ENCODE measurements at regions not wholly inside any gene's neighbourhood (a gene's known extent, or its start where the extent isn't known, plus 50 kb on each side); places are given as distances from the start of the nearest gene placed in this dataset.
"Not testable (repeated sequence)": the region's sequence is repeated elsewhere in the genome, so short reads cannot be mapped to it uniquely, and the experiment has no call there.

DNA sequence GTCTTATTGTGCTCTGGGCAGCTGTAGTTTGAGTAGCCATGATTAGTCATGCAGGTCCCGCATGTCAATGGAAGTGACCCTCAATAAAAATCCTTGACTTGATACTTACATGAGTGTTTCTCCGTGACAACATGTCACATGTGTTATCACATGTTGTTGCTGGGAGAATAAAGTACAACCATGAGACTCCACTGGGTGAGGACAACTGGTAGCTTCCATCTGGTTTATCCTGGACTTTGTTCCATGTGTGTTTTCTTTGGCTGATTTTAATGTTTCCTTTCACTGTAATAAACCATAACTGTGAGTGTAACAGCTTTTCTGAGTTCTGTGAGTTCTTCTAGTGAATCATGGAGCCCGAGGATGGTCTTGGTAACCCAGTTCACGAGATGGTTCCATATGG, 63.1 kb upstream of the NDN start:
- intact Hi-C loops (cut with micrococcal nuclease), result no loop called here

DNA sequence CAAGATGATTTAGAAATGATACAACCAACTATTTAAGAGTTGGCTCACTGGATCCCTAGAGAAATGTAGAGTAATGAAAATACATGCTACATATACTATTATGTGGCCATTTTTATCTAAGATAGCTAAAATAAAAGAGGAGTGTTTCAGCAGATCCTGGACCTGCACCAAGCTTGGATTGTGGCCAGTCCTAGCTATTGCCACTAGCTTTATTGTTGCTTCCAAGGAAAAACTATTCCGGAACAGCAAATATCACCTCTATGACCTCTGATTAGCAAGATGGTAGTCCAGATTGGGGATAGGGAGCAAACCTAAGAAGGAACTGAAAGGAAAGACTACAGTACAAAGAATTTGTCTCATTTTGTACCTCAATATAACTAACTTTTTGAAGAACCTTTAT, 63.7 kb upstream of the NDN start:
- intact Hi-C loops (cut with micrococcal nuclease), result no loop called here

DNA sequence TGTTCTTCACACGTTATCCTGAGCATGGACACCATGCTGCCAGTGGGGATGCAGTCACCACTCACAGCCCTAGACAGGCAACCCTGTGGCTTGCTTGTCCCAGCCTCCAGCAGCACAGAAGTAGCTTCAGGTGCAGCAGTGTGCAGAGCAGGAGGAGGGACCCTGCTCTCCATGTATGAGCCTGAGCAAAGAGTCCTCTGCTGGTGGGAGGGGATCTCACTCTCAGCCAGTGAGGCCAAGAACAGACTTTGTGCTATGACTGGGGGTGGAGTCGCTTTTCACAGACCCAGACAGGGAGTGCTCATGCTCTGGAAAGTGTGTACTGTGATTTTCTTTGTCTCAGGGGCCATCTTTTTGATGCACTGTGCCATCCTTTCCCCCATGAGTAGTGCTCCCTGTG, 66.1 kb upstream of the NDN start:
- intact Hi-C loops (cut with micrococcal nuclease), result no loop called here

DNA sequence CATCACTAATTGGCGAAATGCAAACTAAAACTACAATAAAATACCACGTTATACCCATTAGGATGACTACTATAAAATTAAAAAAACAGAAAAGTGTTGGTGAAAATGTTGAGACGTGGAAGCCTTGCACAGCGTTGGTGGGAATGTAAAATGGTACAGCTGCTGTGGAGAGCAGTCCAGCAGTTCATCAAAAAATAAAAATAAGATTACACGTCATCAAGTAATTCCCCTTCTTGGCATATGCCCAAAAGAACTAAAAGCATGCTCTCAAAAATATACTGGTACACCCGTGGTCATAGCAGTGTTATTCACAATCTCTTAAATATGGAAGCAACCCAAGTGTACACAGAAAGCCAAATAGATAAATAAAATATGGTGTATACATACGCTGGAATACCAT, 71.8 kb upstream of the NDN start:
- intact Hi-C loops (cut with micrococcal nuclease), result no loop called here

DNA sequence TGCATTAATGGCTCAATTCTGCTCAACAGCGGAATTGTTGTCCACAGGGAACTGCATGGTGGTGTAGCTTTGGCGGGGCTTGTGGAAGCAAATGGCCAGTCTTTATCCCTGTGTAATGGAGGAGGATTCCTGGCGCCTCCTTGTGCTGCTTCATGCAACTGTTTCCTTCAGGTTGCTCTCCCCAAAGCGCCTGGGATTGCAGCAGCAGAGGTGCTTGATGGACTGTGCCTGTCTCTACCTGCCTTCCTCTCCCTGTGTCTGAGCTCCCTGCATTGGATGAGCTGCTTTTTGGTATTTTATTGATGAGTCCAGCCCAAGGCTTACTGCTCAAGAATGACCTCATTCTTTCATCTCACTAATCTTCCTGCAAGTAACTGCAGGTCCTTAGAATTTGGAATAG, 72.9 kb upstream of the NDN start:
- intact Hi-C loops (cut with micrococcal nuclease), result no loop called here

GRCh38 chr15:23761386-23761785, 74.3 kb upstream of the NDN start:
- intact Hi-C loops (cut with micrococcal nuclease), result no loop called here

GRCh38 chr15:23762026-23762425, 74.9 kb upstream of the NDN start:
- intact Hi-C loops (cut with micrococcal nuclease), result no loop called here

DNA sequence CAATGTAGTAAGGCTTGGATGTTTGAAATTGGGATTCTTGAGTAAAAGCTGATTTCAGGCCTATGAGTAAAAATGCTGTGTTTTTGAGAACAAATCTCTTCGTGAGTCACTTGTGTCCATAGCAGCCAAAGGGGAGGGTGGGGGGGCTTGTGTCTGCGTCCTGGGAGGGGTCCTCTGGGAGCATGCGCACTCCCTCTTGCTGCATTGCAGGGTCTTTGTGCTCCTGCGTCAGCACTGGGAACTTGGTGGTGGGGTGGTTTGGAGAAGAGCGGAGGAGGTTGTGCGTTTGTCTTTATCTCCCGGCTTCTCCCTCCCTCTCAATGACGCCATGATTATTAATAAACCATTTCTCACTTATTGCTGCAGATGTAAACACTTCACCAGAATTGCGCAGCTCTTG, 75.9 kb upstream of the NDN start:
- intact Hi-C loops (cut with micrococcal nuclease), result no loop called here

DNA sequence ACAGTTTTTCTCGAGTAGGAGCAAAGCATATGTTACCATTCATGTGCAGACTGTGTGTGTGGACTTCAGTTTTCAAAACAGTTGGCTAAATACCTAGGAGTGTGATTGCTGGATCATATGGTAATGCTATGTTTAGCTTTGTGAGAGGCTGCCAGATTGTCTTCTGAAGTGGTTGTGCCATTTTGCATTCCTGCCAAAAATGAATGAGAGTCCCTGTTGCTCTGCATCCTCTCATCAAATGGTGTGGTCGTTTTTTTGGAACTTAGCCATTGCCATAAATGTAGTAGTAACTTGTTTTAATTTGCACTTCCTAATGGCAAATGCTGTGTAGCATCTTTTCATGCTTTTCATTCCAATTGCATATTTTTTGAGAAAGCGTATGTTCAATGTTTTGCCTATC, 77.2 kb upstream of the NDN start:
- intact Hi-C loops (cut with micrococcal nuclease), result no loop called here

- intact Hi-C loops (cut with micrococcal nuclease), result no loop called here
Measured at GRCh38 chr15:23764716-23765115, 77.6 kb upstream of the NDN start.

DNA sequence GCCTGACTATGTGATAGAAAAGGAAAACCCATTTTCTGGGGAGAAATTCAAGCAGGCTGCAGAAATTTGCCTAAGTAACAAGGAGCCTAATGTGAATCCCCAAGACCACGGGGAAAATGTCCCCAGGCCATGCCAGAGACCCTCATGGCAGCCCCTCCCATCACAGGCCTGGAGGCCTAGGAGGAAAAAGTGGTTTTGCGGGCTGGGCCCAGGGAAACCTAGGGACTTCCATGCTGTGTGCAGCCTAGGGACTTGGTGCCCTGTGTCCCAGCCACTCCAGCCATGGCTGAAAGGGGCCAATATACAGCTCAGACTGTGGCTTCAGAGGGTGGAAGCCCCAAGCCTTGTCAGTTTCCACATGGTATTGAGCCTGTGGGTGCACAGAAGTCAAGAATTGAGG, 79.7 kb upstream of the NDN start:
- intact Hi-C loops (cut with micrococcal nuclease), result not testable (repeated sequence)

DNA sequence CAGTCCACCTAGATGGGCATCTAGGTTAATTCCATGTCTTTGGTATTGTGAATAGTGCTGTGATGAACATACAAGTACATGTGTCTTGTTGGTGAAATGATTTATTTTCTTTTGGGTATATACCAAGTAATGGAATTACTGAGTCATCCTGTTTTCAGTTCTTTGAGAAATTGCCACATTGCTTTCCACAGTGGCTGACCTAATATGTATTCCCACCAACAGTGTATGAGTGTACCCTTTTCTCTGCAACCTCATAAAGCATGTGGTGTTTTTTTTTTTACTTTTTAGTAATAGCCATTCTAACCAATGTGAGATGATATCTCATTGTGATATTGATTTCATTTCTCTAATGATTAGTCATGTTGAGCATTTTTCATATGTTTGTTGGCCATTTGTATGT, 86.0 kb upstream of the NDN start:
- intact Hi-C loops (cut with micrococcal nuclease), result no loop called here

DNA sequence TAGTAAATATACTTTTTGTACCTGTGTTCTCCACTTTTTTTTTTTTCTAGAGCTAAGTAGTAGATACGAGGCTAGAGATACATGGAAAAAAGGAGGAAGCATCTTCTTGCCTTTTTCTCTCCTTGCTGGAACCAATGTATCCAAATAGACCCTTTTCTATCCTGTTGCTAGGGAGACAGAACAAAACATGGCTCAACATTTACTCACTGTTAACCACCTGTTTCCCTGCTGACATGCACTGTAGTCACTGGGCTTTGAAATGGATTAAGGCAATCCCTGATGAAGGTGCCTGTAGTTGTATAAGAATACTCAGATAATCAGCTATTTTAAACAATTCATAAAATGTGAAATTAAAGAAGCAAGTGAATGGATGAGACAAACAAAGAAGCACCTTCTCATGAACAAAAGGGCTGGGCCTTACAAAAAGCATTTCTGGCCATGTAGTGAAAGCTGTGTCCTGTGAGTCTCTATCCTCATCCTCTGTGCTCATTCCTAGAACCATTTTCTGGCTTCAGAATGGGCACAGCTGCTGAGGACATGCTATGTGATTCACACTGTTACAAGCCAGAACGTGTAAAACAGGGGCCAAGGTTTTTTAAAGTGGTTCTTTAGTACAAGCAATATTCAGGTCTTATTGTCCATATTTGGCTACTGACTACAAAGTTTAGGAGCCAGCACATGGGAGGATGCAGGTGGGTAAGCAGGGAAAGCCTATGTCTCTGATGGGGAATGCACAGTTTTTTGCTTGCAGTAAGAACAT, 100.4 kb upstream of the NDN start:
- intact Hi-C loops (cut with micrococcal nuclease), result no loop called here

- intact Hi-C loops (cut with micrococcal nuclease), result no loop called here
Measured at GRCh38 chr15:23793191-23793680, 106.1 kb upstream of the NDN start.

GRCh38 chr15:23797747-23798446, 110.8 kb upstream of the NDN start:
- intact Hi-C loops (cut with micrococcal nuclease), result no loop called here

DNA sequence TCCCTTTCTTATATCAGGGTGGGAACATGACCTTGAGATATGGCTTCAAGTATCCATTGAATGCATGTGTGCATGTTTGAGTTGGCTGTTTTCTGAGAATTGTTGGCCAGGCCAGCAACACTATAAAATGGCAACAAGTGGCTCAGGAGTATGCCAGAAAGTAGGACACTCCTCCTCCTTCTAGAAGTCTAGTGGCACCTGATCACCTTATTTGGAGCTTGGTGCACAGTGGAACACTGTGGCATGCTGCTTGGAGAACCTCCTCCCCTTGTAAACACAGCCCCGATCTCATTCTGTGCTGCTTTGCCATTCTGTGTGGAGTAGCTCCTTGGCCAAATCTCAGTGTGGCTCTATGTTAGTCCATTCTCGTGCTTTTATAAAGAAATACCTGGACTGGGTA, 114.8 kb upstream of the NDN start:
- intact Hi-C loops (cut with micrococcal nuclease), result no loop called here

DNA sequence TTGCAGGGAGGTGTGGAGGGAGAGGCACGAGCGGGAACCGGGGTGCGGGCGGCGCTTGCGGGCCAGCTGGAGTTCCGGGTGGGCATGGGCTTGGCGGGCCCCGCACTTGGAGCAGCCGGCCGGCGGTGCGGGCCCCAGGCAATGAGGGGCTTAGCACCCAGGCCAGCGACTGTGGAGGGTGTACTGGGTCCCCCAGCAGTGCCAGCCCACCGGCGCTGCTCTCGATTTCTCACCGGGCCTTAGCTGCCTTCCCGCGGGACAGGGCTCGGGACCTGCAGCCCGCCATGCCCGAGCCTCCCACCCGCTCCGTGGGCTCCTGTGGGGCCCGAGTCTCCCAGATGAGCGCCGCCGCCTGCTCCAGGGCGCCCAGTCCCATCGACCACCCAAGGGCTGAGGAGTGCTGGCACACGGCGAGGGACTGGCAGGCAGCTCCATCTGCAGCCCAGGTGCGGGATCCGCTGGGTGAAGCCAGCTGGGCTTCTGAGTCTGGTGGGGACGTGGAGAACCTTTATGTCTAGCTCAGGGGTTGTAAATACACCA, 115.9 kb upstream of the NDN start:
- intact Hi-C loops (cut with micrococcal nuclease), result not testable (repeated sequence)

DNA sequence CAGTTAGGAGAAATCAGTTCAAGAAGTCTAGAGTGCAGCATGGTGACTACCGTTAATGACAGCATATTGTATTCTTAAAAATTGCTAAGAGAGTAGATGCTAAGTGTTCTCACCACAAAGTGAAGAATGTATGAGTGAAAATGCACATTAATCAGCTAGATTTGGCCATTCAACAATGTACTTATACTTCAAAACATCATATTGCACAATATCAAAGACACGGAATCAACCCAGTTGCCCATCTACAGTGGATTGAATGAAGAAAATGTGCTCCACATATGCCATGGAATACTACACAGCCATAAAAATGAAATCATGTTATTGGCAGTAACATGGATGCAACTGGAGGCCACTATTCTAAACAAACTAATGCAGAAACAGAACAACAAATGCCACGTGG, 119.9 kb upstream of the NDN start:
- intact Hi-C loops (cut with micrococcal nuclease), result no loop called here

DNA sequence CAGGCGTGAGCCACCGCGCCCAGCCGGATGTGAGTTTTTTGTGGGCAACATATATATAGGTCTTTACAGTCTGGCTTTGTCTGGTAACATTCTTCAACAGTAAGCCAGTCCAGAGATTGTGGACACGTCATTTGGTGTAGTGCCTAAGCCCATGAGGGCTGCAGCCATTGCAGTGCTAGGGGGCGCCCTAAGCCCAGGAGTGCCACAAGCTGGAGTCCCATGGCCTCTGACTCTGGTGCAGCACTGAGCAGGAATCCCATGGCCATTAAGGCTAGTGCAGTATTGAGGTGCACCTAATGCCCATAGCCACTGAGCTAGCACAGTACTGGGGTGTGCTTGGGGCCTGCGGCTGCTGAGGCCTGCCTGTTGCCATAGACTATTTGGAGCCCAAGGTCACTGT, 136.4 kb upstream of the NDN start:
- intact Hi-C loops (cut with micrococcal nuclease), result no loop called here

DNA sequence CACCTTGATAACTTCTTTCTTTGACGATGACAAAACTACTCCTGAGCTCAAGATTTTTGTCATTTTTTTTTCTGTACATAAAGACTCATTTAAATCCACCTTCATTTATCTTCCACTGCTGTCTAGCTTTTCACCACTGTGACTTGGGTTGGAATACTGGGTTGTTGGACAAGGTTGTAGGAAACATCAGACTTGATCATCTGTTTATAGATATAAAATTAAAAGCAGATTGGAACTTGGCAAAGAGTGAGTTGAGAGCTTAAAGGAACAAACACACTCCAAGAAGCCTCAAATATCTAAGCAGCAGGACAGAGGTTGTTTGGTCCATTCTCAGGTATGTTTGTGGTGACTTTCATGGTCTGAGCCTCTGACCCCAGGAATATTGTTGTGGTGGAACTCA, 141.7 kb upstream of the NDN start:
- intact Hi-C loops (cut with micrococcal nuclease), result no loop called here

DNA sequence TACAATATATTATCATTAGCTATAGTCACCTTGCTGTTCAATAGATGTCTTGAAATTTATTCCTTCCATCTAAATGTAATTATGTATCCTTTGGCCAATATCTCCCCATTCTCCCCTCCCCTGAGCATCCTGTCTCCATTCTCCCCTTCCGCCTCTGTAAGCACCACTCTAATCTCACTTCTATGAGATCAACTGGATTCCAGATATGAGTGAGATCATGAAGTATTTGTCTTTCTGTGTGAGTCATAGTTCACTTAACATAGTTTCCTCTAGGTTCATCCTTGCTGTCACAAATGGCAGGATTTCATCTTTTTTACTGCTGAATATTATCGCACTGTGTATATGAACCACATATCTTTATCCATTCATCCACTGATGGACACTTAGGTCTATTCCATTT, 148.8 kb upstream of the NDN start:
- intact Hi-C loops (cut with micrococcal nuclease), result no loop called here

GRCh38 chr15:23839893-23840474, 152.9 kb upstream of the NDN start:
- intact Hi-C loops (cut with micrococcal nuclease), result no loop called here
